Lower lobe of right lung (tissue), 2 donors: ENCODE measurements at regions not wholly inside any gene's neighbourhood (a gene's known extent, or its start where the extent isn't known, plus 50 kb on each side); places are given as distances from the start of the nearest gene placed in this dataset.

ENCODE experiments used
- ATAC-seq, 2 donors: fragments of 200-7000 bp; cut with Tn5 transposase; one replicate each; pipeline ENCODE4 v1.9.1; 2020 to 2022; ENCODE audit warnings: mild to moderate bottlenecking in 2 of 2, moderate library complexity in 2 of 2
- DNase-seq: peaks from one replicate; pipeline ENCODE4 v3.0.0-alpha.2; 2020
- H3K27ac ChIP-seq: fragments of 200-600 bp; one replicate; pipeline ENCODE4 v1.8.0; 2022
- H3K27me3 ChIP-seq: fragments of 200-600 bp; one replicate; pipeline ENCODE4 v1.8.0; 2022; ENCODE audit warnings: low read depth
- H3K36me3 ChIP-seq: fragments of 200-600 bp; one replicate; pipeline ENCODE4 v1.8.0; 2022; ENCODE audit warnings: mild to moderate bottlenecking
- H3K4me1 ChIP-seq: fragments of 200-600 bp; one replicate; pipeline ENCODE4 v1.8.0; 2022
- H3K4me3 ChIP-seq: fragments of 200-600 bp; one replicate; pipeline ENCODE4 v1.8.0; 2022; ENCODE audit warnings: mild to moderate bottlenecking
- H3K9me3 ChIP-seq: fragments of 200-600 bp; one replicate; pipeline ENCODE4 v1.8.0; 2022
- intact Hi-C: fragments of 100-400 bp; cut with DNase I; formaldehyde crosslinking; loops from one replicate; pipeline ENCODE4 v1.11.0; 2022
- TF ChIP-seq, protein P1 (sequence below): fragments of 200-600 bp; IDR thresholded peaks from one replicate; pipeline ENCODE4 v1.8.0; 2022; ENCODE audit warnings: antibody characterized with exemption, mild to moderate bottlenecking
- donor health status: DM: no; HTN: yes; CAD: no; lungs with severe emphysema.

DNA sequence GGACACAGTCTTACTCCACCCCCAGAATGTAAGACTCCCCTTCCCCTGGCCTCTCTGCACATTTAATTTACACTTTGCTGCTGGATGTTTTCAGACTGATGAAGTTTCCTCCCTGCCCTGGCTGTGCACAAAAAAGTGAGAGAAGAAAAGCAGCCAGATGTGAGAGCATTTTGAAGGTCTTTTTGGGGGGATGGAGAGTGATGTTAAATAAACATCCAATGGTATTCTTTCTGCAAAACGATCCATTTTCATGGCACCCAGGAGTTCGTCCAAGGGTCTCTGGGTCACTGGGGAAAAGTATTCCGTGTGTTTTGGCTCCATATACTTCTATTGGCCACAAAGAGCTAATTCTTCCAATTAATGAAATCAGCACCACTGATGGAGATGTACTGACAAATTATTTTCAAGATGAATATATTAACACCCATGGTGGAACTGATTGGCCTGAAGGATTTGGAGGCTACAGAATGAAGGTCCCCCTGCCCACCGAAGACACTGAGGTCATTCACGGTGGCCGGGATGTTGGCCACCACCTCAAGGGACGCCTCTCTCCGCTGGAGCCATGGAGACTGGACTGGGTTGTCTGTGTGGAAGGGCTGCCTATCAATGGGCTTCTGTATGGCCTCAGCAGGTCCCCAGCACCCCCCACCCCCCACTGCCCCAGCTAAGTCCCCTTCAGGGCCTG, 107.6 kb upstream of the PKDCC start:
- Histone ChIP-seq H3K4me1 (no peaks in the 10 kb centered on the region), H3K9me3 (no peaks in the 10 kb centered on the region), H3K27ac (no peak overlapping the region), H3K4me3 (no peak overlapping the region), H3K36me3 (no peaks in the 10 kb centered on the region), H3K27me3 (no peaks in the 10 kb centered on the region)
- DNase-seq = no peak
- intact Hi-C loops = no loop called here
- TF ChIP-seq, protein P1, sequence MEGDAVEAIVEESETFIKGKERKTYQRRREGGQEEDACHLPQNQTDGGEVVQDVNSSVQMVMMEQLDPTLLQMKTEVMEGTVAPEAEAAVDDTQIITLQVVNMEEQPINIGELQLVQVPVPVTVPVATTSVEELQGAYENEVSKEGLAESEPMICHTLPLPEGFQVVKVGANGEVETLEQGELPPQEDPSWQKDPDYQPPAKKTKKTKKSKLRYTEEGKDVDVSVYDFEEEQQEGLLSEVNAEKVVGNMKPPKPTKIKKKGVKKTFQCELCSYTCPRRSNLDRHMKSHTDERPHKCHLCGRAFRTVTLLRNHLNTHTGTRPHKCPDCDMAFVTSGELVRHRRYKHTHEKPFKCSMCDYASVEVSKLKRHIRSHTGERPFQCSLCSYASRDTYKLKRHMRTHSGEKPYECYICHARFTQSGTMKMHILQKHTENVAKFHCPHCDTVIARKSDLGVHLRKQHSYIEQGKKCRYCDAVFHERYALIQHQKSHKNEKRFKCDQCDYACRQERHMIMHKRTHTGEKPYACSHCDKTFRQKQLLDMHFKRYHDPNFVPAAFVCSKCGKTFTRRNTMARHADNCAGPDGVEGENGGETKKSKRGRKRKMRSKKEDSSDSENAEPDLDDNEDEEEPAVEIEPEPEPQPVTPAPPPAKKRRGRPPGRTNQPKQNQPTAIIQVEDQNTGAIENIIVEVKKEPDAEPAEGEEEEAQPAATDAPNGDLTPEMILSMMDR = no peak
- no peak for ATAC-seq

DNA sequence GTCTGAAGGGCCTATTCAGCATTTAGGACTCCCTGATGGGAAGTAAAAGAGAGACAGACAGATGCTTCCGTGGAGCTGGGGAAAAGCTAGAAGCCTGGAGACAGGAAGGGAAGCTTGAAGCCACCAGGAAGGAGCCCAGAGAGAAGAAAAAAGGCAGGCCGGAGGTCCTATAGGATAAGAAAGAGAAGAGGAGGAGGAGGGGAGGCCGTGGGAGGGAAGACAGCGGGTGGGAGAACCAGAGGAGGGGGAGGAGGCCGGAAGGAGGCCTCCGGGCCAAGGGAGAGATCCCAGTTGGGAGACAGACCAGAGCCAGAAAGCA, 107.1 kb upstream of the PKDCC start:
- H3K4me3 ChIP-seq = no peak overlapping the region
- DNase-seq (no peak), ATAC-seq (no peak)
- no peaks in the 10 kb centered on the region for H3K36me3 ChIP-seq
- intact Hi-C loops = no loop called here
- TF ChIP-seq, protein P1 = no peak
- H3K9me3 ChIP-seq = no peaks in the 10 kb centered on the region
- H3K27ac ChIP-seq = no peak overlapping the region
- H3K27me3 ChIP-seq = no peaks in the 10 kb centered on the region
- no peaks in the 10 kb centered on the region for H3K4me1 ChIP-seq

DNA sequence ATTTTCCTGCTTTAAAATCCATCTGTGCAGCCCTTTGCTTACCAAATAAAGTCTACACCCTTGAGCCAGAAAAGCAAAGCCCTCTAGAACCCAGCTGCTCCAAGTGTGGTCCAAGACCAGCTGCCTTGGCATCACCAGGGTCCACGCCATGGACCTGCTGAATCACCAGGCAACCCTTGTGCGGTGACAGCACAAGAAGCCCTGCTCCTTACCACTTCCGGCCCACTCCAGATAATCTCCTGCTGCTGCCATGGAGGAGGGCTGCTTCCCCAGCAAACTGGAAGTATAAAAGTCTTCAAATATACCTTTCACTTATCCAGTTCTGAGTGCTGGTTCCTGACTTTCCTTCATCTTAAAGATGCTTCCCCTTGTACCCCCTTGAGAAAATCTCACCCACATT, 106.0 kb upstream of the PKDCC start:
- ATAC-seq (no peak), DNase-seq (no peak)
- H3K9me3 ChIP-seq = no peaks in the 10 kb centered on the region
- H3K36me3 ChIP-seq = no peaks in the 10 kb centered on the region
- H3K27me3 ChIP-seq = no peaks in the 10 kb centered on the region
- H3K4me1 ChIP-seq = no peaks in the 10 kb centered on the region
- intact Hi-C loops = no loop called here
- H3K27ac ChIP-seq = no peak overlapping the region
- H3K4me3 ChIP-seq = no peak overlapping the region
- TF ChIP-seq, protein P1 = no peak

GRCh38 chr2:41942278-41942677, 105.5 kb upstream of the PKDCC start:
- ATAC-seq = no peak
- TF ChIP-seq, protein P1 = no peak
- Histone ChIP-seq H3K27me3 (no peaks in the 10 kb centered on the region), H3K36me3 (no peaks in the 10 kb centered on the region), H3K4me3 (no peak overlapping the region), H3K9me3 (no peaks in the 10 kb centered on the region), H3K4me1 (no peaks in the 10 kb centered on the region), H3K27ac (no peak overlapping the region)
- DNase-seq = no peak
- intact Hi-C loops = no loop called here

DNA sequence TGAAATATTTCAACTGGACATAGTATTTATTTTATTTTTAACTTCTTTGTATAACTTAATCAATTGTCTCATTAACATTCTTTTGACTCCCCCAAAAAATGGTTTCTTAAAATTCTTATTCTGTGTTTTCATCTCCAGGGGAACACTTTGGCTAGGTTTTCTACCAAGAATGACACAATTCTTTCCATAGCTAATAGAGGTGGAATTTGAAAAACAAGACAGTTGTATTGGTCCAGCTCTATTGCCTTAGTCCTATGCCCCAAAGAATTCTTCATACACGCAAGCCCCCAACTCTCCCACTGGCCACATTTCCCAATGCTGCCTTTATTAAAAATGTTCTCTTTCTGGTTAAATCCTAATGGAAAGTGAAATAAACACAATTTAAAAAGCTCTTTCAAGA, 104.7 kb upstream of the PKDCC start:
- ATAC-seq (no peak), DNase-seq (no peak)
- intact Hi-C loops = no loop called here
- Histone ChIP-seq H3K36me3 (no peaks in the 10 kb centered on the region), H3K27me3 (no peaks in the 10 kb centered on the region), H3K4me1 (no peaks in the 10 kb centered on the region), H3K4me3 (no peak overlapping the region), H3K27ac (no peak overlapping the region), H3K9me3 (no peaks in the 10 kb centered on the region)
- TF ChIP-seq, protein P1 = no peak
